Left renal pelvis (tissue), 4 donors: ENCODE measurements at regions not wholly inside any gene's neighbourhood (a gene's known extent, or its start where the extent isn't known, plus 50 kb on each side); places are given as distances from the start of the nearest gene placed in this dataset.

ENCODE experiments used
- DNase-seq, 4 donors: peaks; one replicate each; pipeline ENCODE4 v3.0.0-alpha.2; 2013; ENCODE audit warnings: low read depth in 4 of 4, low spot score in 3 of 4

GRCh38 chr18:72197591-72197990, 346.6 kb downstream of the CBLN2 start:
- no peak for DNase-seq

- DNase-seq = no peak
Observed at GRCh38 chr18:72194072-72194471, 350.1 kb downstream of the CBLN2 start.

- DNase-seq = no peak
Observed at GRCh38 chr18:72187956-72188355, 356.2 kb downstream of the CBLN2 start.

- DNase-seq = no peak
Observed at GRCh38 chr18:72181241-72181764, 362.8 kb downstream of the CBLN2 start.

- DNase-seq = no peak
Observed at GRCh38 chr18:72180689-72181088, 363.5 kb downstream of the CBLN2 start.

- DNase-seq = no peak
Observed at GRCh38 chr18:72174972-72175649, 369.0 kb downstream of the CBLN2 start.

- DNase-seq = no peak
Observed at GRCh38 chr18:72171596-72171995, 372.5 kb downstream of the CBLN2 start.

- no peak for DNase-seq
Observed at GRCh38 chr18:72161691-72162090, 382.5 kb downstream of the CBLN2 start.

GRCh38 chr18:72160510-72161445, 383.4 kb downstream of the CBLN2 start:
- DNase-seq = no peak

GRCh38 chr18:72155327-72155726, 388.8 kb downstream of the CBLN2 start:
- no peak for DNase-seq

- DNase-seq = no peak
Observed at GRCh38 chr18:72154926-72155325, 389.2 kb downstream of the CBLN2 start.

GRCh38 chr18:72152935-72153334, 391.2 kb downstream of the CBLN2 start:
- DNase-seq = no peak

- no peak for DNase-seq
Observed at GRCh38 chr18:72147830-72148229, 396.3 kb downstream of the CBLN2 start.

GRCh38 chr18:72140007-72140406, 404.1 kb downstream of the CBLN2 start:
- DNase-seq = no peak

GRCh38 chr18:72128649-72129048, 415.5 kb downstream of the CBLN2 start:
- DNase-seq = no peak

GRCh38 chr18:72122103-72122502, 422.0 kb downstream of the CBLN2 start:
- no peak for DNase-seq

GRCh38 chr18:72119082-72119481, 425.1 kb downstream of the CBLN2 start:
- DNase-seq = no peak

- DNase-seq = no peak
Observed at GRCh38 chr18:72114801-72115594, 429.1 kb downstream of the CBLN2 start.

GRCh38 chr18:72107647-72108383, 436.3 kb downstream of the CBLN2 start:
- no peak for DNase-seq

- no peak for DNase-seq
Observed at GRCh38 chr18:72104851-72105250, 439.3 kb downstream of the CBLN2 start.
